ENCODE measurements at regions not wholly inside any gene's neighbourhood (a gene's known extent, or its start where the extent isn't known, plus 50 kb on each side); places are given as distances from the start of the nearest gene placed in this dataset.

DNA sequence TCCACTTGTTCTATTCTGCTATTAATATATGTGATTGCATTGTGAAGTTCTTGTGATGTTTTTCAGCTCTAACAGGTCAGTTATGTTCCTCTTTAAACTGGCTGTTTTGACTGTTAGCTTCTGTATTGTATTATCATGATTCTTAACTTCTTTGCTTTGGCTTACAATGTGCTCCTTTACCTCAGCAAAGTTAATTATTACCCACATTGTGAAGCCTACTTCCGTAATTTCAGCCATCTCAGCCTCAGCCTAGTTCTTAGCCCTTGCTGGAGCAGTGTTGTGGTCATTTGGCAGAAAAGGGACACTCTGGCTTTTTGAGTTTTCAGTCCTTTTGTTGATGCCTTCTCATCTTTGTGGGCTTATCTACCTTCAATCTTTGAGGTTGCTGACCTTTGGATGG lies 440.2 kb downstream of the TBC1D32 start:
- TF ChIP-seq, protein P1, sequence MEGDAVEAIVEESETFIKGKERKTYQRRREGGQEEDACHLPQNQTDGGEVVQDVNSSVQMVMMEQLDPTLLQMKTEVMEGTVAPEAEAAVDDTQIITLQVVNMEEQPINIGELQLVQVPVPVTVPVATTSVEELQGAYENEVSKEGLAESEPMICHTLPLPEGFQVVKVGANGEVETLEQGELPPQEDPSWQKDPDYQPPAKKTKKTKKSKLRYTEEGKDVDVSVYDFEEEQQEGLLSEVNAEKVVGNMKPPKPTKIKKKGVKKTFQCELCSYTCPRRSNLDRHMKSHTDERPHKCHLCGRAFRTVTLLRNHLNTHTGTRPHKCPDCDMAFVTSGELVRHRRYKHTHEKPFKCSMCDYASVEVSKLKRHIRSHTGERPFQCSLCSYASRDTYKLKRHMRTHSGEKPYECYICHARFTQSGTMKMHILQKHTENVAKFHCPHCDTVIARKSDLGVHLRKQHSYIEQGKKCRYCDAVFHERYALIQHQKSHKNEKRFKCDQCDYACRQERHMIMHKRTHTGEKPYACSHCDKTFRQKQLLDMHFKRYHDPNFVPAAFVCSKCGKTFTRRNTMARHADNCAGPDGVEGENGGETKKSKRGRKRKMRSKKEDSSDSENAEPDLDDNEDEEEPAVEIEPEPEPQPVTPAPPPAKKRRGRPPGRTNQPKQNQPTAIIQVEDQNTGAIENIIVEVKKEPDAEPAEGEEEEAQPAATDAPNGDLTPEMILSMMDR (IDR thresholded peaks at IDR 0.05): no peak
- intact Hi-C loops (cut with DNase I): no loop called here
- no peaks in the 10 kb centered on the region for H3K27me3 ChIP-seq
- H3K4me3 ChIP-seq: no peak overlapping the region
- no peak overlapping the region for H3K27ac ChIP-seq
- H3K9me3 ChIP-seq: no peaks in the 10 kb centered on the region
- H3K36me3 ChIP-seq: no peaks in the 10 kb centered on the region
- FAIRE-seq (no peak), DNase-seq (no peak), ATAC-seq (peak; percentile 28 to 79 (median 68))
- WGBS, 2 donors: 14 to 18% methylated on average over 1 of the region's 1 CpG
- H3K4me1 ChIP-seq: peaks cover 0 to 2% (median 0%) of the 10 kb centered on the region in 3 donors

DNA sequence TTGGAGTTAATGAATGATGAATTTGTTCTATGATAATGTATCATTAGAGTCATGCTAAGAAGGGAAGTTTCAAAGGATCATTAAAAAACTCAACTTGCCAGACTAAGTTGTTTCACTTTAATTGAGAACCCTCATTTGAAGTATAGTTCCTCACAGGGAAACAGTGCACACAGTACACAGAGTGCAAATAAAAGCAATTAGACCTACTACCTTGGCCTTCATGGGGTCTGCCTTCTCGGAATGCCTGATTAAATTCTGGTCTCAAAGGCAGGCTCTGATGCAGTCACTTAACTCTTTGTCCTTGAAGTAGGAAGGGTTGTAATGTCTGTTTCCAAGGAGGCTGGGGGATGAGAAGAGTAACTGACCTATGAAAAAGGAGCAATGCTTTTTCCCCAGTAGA lies 457.3 kb downstream of the TBC1D32 start:
- Histone ChIP-seq H3K27ac (no peak overlapping the region), H3K4me1 (no peaks in the 10 kb centered on the region), H3K9me3 (no peaks in the 10 kb centered on the region), H3K27me3 (no peaks in the 10 kb centered on the region), H3K4me3 (no peak overlapping the region), H3K36me3 (no peaks in the 10 kb centered on the region)
- DNase-seq (no peak), ATAC-seq (no peak), FAIRE-seq (no peak)
- 28 to 41% methylated on average over 1 of the region's 1 CpG for WGBS, 2 donors
- intact Hi-C loops (cut with DNase I): no loop called here
- TF ChIP-seq, protein P1 (IDR thresholded peaks at IDR 0.05): no peak

DNA sequence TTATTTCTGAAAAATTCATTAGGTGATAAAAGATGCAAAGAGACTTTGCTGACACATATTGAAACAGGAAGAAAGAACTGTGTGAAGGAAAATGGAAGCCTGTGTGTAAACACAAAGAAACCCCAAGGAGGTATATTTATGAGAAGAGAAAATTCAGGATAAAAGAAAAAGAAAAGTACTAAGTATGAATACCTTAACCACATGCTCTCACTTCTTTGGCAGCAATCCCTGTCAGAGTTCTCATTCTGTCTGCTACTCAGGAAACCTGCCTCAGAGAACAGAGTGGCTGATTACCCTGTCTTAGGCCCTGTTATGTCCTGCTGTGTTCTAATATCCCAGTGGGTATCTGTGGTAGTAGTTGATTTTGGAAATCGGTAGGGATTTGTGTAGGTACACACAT lies 457.9 kb downstream of the TBC1D32 start:
- FAIRE-seq: no peak
- intact Hi-C loops (cut with DNase I): no loop called here
- Histone ChIP-seq H3K9me3 (no peaks in the 10 kb centered on the region), H3K4me3 (no peak overlapping the region), H3K27me3 (no peaks in the 10 kb centered on the region), H3K4me1 (no peaks in the 10 kb centered on the region), H3K27ac (no peak overlapping the region), H3K36me3 (no peaks in the 10 kb centered on the region)
- no peak for DNase-seq
- 66 to 71% methylated on average over 1 of the region's 1 CpG for WGBS, 2 donors
- TF ChIP-seq, protein P1 (IDR thresholded peaks at IDR 0.05): no peak
- no peak for ATAC-seq

DNA sequence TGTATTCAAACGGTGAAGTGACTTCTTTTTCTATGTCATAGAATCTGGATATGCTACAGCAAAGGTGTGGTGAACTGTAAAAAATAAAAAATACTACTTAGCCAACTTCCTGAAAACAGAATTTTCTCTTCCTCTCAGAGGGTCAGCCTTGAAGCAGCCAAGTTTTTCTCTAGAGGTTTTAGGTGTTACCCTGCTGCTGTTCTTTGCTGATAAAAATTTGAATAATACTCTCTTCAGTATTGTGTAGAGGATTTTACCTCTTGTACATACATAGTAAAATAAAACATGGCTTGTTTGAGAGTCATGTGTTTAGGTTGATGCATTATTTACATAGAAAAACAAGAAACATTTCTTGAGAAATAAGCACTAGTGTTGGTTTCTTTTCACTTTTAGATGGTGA lies 458.4 kb downstream of the TBC1D32 start:
- TF ChIP-seq, protein P1 (IDR thresholded peaks at IDR 0.05): no peak
- Histone ChIP-seq H3K36me3 (no peaks in the 10 kb centered on the region), H3K27me3 (no peaks in the 10 kb centered on the region), H3K4me1 (no peaks in the 10 kb centered on the region), H3K27ac (no peak overlapping the region), H3K9me3 (no peaks in the 10 kb centered on the region), H3K4me3 (no peak overlapping the region)
- no peak for DNase-seq
- FAIRE-seq: no peak
- WGBS, 2 donors: 14 to 21% methylated on average over 1 of the region's 1 CpG
- no peak for ATAC-seq
- intact Hi-C loops (cut with DNase I): no loop called here

DNA sequence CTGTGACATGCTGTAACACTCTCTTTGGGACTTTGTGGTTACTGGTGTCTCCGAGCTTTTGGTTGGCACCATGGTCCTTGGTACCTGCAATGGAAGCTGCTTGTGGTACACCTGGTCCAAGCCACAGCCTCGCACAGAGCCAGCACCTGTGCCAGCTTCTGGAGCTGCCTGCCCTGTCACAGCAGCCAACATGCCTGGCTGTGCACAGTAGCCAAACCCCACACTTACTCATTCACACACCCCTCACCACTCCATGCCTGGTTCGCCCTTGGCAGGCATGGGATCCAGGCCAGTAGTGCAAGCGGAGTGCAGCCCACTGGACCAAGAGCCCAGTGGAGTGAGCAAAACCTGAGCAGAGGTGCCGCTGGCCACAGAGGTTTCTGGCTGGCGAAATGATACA lies 459.9 kb downstream of the TBC1D32 start:
- ATAC-seq (no peak), DNase-seq (peak in 3 of 6 donors; percentile 5 to 40 (median 32)), FAIRE-seq (no peak)
- no peaks in the 10 kb centered on the region for H3K27me3 ChIP-seq
- H3K27ac ChIP-seq: no peak overlapping the region
- 77 to 82% methylated on average over 6 of the region's 6 CpGs for WGBS, 2 donors
- no peaks in the 10 kb centered on the region for H3K36me3 ChIP-seq
- intact Hi-C loops (cut with DNase I): no loop called here
- no peak overlapping the region for H3K4me3 ChIP-seq
- no peaks in the 10 kb centered on the region for H3K4me1 ChIP-seq
- no peaks in the 10 kb centered on the region for H3K9me3 ChIP-seq
- TF ChIP-seq, protein P1 (IDR thresholded peaks at IDR 0.05): no peak
